ENCODE measurements at regions not wholly inside any gene's neighbourhood (a gene's known extent, or its start where the extent isn't known, plus 50 kb on each side); places are given as distances from the start of the nearest gene placed in this dataset.
A peak's percentile ranks its signal among the peaks of the same experiment; 100 is the strongest.

DNA sequence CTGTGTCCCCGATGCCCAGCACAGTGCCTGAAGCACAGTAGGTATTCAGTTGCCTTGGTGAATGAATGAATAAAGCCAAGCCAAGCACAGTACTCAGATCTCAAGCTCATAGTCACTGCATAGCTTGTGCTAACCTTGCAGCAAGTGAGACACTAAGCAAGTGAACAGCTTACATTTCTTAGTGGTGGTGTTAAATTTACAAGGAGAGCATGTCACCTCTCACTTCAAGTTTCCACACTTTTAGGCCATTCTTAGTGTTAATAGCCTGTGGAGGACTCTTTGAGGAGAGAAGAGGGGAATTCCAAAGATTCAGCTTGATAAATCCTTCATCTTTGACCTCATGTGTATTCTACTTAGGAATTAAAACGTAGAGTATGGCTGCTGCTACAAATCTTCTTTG, 104.7 kb downstream of the C9orf152 start:
- H3K4me1 ChIP-seq (ENCODE audit: control insufficient read depth in 2 of 3, insufficient read depth in 2 of 3, low read depth in 1 of 3, low read length in 3 of 3) = peaks cover 6 to 16% (median 12%) of the 10 kb centered on the region in 3 donors

DNA sequence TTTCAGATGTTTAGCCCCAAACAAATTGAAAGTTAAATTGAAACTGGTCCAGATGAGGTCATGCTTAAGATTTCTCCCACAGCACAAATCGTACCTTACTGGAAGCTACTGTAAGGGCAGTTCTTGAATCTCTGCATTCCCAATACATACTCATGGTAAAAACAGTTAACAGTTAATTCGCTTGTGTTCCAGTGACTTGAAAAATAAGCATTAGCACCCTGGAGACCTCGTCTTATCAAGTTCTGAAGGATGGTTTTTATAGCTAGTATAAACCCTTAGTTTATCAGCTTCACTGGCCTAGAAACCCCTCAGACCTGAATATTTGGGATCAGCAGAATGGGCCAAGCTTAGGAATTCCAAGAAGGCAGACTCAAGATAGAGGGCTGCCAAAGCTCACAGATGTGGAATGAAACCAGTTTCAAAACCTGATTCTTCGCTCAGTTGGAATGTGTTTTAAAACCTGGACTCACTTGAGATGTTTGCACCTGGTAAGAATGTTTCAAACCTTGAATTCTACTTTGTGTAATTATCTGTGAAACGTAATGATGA, 103.6 kb downstream of the C9orf152 start:
- Histone ChIP-seq H3K9ac (ENCODE audit: low read length in 3 of 3) (no peak overlapping the region), H3K27ac (ENCODE audit: low read depth in 2 of 2, low read length in 2 of 2) (peak overlapping the region in 1 of 2 donors; percentile 20), H3K4me3 (ENCODE audit: low read length in 3 of 3) (no peak overlapping the region), H3K36me3 (ENCODE audit: control insufficient read depth in 2 of 3, insufficient read depth in 3 of 3, low read length in 3 of 3) (peaks cover 0 to 4% (median 0%) of the 10 kb centered on the region in 3 donors), H3K9me3 (ENCODE audit: control insufficient read depth in 2 of 3, insufficient read depth in 1 of 3, low read length in 3 of 3) (no peaks in the 10 kb centered on the region), H3K4me1 (ENCODE audit: control insufficient read depth in 2 of 3, insufficient read depth in 2 of 3, low read depth in 1 of 3, low read length in 3 of 3) (peaks cover 6 to 16% (median 12%) of the 10 kb centered on the region in 3 donors), H3K27me3 (ENCODE audit: control insufficient read depth, insufficient read depth, low read length) (no peaks in the 10 kb centered on the region)
- TF ChIP-seq, protein P1, sequence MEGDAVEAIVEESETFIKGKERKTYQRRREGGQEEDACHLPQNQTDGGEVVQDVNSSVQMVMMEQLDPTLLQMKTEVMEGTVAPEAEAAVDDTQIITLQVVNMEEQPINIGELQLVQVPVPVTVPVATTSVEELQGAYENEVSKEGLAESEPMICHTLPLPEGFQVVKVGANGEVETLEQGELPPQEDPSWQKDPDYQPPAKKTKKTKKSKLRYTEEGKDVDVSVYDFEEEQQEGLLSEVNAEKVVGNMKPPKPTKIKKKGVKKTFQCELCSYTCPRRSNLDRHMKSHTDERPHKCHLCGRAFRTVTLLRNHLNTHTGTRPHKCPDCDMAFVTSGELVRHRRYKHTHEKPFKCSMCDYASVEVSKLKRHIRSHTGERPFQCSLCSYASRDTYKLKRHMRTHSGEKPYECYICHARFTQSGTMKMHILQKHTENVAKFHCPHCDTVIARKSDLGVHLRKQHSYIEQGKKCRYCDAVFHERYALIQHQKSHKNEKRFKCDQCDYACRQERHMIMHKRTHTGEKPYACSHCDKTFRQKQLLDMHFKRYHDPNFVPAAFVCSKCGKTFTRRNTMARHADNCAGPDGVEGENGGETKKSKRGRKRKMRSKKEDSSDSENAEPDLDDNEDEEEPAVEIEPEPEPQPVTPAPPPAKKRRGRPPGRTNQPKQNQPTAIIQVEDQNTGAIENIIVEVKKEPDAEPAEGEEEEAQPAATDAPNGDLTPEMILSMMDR (IDR thresholded peaks at IDR 0.05; ENCODE audit: borderline replicate concordance, extremely low read depth, insufficient read depth) = no peak
- DNase-seq (peak in 2 of 5 donors; percentile 43 to 69), FAIRE-seq (no peak)
- intact Hi-C loops (cut with DNase I) = no loop called here

More for the DNA sequence above, 104.7 kb downstream of the C9orf152 start:
- DNase-seq = no peak
- Histone ChIP-seq H3K9ac (ENCODE audit: low read length in 3 of 3) (no peak overlapping the region), H3K4me3 (ENCODE audit: low read length in 3 of 3) (no peak overlapping the region), H3K36me3 (ENCODE audit: control insufficient read depth in 2 of 3, insufficient read depth in 3 of 3, low read length in 3 of 3) (peaks cover 0 to 4% (median 0%) of the 10 kb centered on the region in 3 donors), H3K27ac (ENCODE audit: low read depth in 2 of 2, low read length in 2 of 2) (no peak overlapping the region), H3K9me3 (ENCODE audit: control insufficient read depth in 2 of 3, insufficient read depth in 1 of 3, low read length in 3 of 3) (no peaks in the 10 kb centered on the region), H3K27me3 (ENCODE audit: control insufficient read depth, insufficient read depth, low read length) (no peaks in the 10 kb centered on the region)
- TF ChIP-seq, protein P1 (IDR thresholded peaks at IDR 0.05; ENCODE audit: borderline replicate concordance, extremely low read depth, insufficient read depth) = no peak
- intact Hi-C loops (cut with DNase I) = no loop called here
- FAIRE-seq = no peak

DNA sequence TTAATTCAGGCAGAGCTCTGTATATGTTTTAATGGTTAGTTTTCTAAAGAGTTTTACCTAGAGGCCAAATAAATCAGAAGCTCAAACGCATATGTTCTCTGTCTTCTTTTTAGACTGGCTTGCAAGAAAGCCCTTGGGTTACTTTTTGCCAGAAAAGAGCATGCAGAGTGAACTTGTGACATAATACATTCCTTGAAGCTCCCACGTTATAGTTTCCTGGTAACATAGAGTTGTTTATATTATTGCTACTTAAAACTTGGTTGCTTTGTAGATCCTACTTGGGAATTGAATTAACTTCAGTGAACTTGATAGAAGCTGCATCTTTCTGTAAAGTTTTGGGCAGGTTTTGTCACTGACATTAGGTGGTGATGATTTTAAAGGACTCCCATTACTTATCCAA, 102.9 kb downstream of the C9orf152 start:
- Histone ChIP-seq H3K27me3 (ENCODE audit: control insufficient read depth, insufficient read depth, low read length) (no peaks in the 10 kb centered on the region), H3K4me3 (ENCODE audit: low read length in 3 of 3) (no peak overlapping the region), H3K9ac (ENCODE audit: low read length in 3 of 3) (no peak overlapping the region), H3K9me3 (ENCODE audit: control insufficient read depth in 2 of 3, insufficient read depth in 1 of 3, low read length in 3 of 3) (no peaks in the 10 kb centered on the region), H3K4me1 (ENCODE audit: control insufficient read depth in 2 of 3, insufficient read depth in 2 of 3, low read depth in 1 of 3, low read length in 3 of 3) (peaks cover 6 to 16% (median 12%) of the 10 kb centered on the region in 3 donors), H3K27ac (ENCODE audit: low read depth in 2 of 2, low read length in 2 of 2) (no peak overlapping the region), H3K36me3 (ENCODE audit: control insufficient read depth in 2 of 3, insufficient read depth in 3 of 3, low read length in 3 of 3) (peaks cover 0 to 3% (median 0%) of the 10 kb centered on the region in 3 donors)
- peak in 2 of 5 donors; percentile 61 to 86 for DNase-seq
- intact Hi-C loops (cut with DNase I) = no loop called here
- FAIRE-seq = no peak
- TF ChIP-seq, protein P1 (IDR thresholded peaks at IDR 0.05; ENCODE audit: borderline replicate concordance, extremely low read depth, insufficient read depth) = no peak

DNA sequence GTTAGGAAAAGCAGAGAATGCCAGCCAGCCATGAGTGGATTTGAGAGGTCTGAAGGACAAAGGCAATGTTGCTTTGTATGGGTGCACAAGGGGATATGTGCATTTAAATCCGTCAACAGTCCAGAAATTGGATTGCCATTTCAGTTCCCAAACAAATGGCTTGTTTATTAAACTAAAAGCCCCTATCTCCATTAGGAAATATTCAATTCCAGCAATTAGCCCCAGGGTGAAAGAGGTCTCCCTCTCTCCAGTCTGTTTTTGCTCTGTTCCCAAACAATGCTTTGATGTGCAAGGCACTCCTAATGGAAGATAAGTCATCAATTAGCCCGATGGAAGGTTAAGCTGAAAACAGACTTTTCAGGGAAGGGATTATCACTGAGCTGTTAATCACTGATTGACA, 101.3 kb downstream of the C9orf152 start:
- TF ChIP-seq, protein P1 (IDR thresholded peaks at IDR 0.05; ENCODE audit: borderline replicate concordance, extremely low read depth, insufficient read depth) = no peak
- Histone ChIP-seq H3K4me3 (ENCODE audit: low read length in 3 of 3) (no peak overlapping the region), H3K9me3 (ENCODE audit: control insufficient read depth in 2 of 3, insufficient read depth in 1 of 3, low read length in 3 of 3) (no peaks in the 10 kb centered on the region), H3K9ac (ENCODE audit: low read length in 3 of 3) (no peak overlapping the region), H3K4me1 (ENCODE audit: control insufficient read depth in 2 of 3, insufficient read depth in 2 of 3, low read depth in 1 of 3, low read length in 3 of 3) (peaks cover 6 to 16% (median 12%) of the 10 kb centered on the region in 3 donors), H3K27me3 (ENCODE audit: control insufficient read depth, insufficient read depth, low read length) (no peaks in the 10 kb centered on the region), H3K36me3 (ENCODE audit: control insufficient read depth in 2 of 3, insufficient read depth in 3 of 3, low read length in 3 of 3) (no peaks in the 10 kb centered on the region), H3K27ac (ENCODE audit: low read depth in 2 of 2, low read length in 2 of 2) (no peak overlapping the region)
- no peak for DNase-seq
- intact Hi-C loops (cut with DNase I) = no loop called here
- FAIRE-seq = no peak

Measured in kidney (tissue), 13 donors.